RWPE2 (cell line): ENCODE measurements at regions not wholly inside any gene's neighbourhood (a gene's known extent, or its start where the extent isn't known, plus 50 kb on each side); places are given as distances from the start of the nearest gene placed in this dataset.
"Not testable (repeated sequence)": the region's sequence is repeated elsewhere in the genome, so short reads cannot be mapped to it uniquely, and the experiment has no call there.

Source experiments
- ATAC-seq: fragments of 200-7000 bp; cut with Tn5 transposase; 3 replicates; pipeline ENCODE4 v1.9.1; 2021; ENCODE audit warnings: low read depth
- DNase-seq: peaks from one replicate; pipeline ENCODE4 v3.0.0-alpha.2; 2020; ENCODE audit warnings: low spot score
- H3K27ac ChIP-seq: fragments of 450-650 bp; 2 replicates; pipeline ENCODE4 v1.5.1; 2017; ENCODE audit warnings: mild to moderate bottlenecking; ENCODE audit not compliant: poor library complexity, severe bottlenecking
- H3K27me3 ChIP-seq: fragments of 250-450 bp; sonication (Bioruptor Pico); 2 replicates; pipeline ENCODE4 v1.5.1; 2021; ENCODE audit warnings: mild to moderate bottlenecking, moderate library complexity; ENCODE audit not compliant: insufficient read depth, poor library complexity, severe bottlenecking
- H3K36me3 ChIP-seq: fragments of 250-450 bp; sonication (Bioruptor Pico); 2 replicates; pipeline ENCODE4 v1.5.1; 2020; ENCODE audit warnings: low read depth, mild to moderate bottlenecking, moderate library complexity
- H3K4me1 ChIP-seq: fragments of 250-450 bp; sonication (Bioruptor Pico); 2 replicates; pipeline ENCODE4 v1.5.1; 2021; ENCODE audit warnings: mild to moderate bottlenecking, moderate library complexity; ENCODE audit not compliant: insufficient read depth, poor library complexity, severe bottlenecking
- H3K4me3 ChIP-seq: fragments of 250-450 bp; sonication (Bioruptor Pico); 2 replicates; pipeline ENCODE4 v1.5.1; 2021; ENCODE audit warnings: mild to moderate bottlenecking, moderate library complexity; ENCODE audit not compliant: severe bottlenecking
- H3K9me3 ChIP-seq: fragments of 250-450 bp; sonication (Bioruptor Pico); 2 replicates; pipeline ENCODE4 v1.5.1; 2021; ENCODE audit warnings: mild to moderate bottlenecking, moderate library complexity; ENCODE audit not compliant: severe bottlenecking

- DNase-seq, H3K27me3 ChIP-seq, H3K27ac ChIP-seq, H3K4me3 ChIP-seq, ATAC-seq, H3K36me3 ChIP-seq, H3K9me3 ChIP-seq, H3K4me1 ChIP-seq: not testable (repeated sequence)
Measured at GRCh38 chr16:18263046-18263445, 73.5 kb downstream of the NPIPA8 start.

GRCh38 chr16:18261848-18262247 is 74.7 kb downstream of the NPIPA8 start:
- not testable (repeated sequence) for H3K36me3 ChIP-seq, H3K9me3 ChIP-seq, H3K4me1 ChIP-seq, H3K4me3 ChIP-seq, H3K27ac ChIP-seq, DNase-seq, H3K27me3 ChIP-seq
- ATAC-seq = peak; percentile 38

- H3K27me3 ChIP-seq, H3K9me3 ChIP-seq, H3K36me3 ChIP-seq, ATAC-seq, H3K4me1 ChIP-seq, DNase-seq, H3K27ac ChIP-seq, H3K4me3 ChIP-seq: not testable (repeated sequence)
Measured at GRCh38 chr16:18259496-18260176, 76.9 kb downstream of the NPIPA8 start.

GRCh38 chr16:18252943-18253342 is 83.6 kb downstream of the NPIPA8 start:
- H3K9me3 ChIP-seq, H3K4me3 ChIP-seq, H3K27me3 ChIP-seq, H3K36me3 ChIP-seq, ATAC-seq, DNase-seq, H3K4me1 ChIP-seq, H3K27ac ChIP-seq: not testable (repeated sequence)

- not testable (repeated sequence) for H3K4me1 ChIP-seq, H3K4me3 ChIP-seq, H3K27ac ChIP-seq, H3K27me3 ChIP-seq, DNase-seq, ATAC-seq, H3K9me3 ChIP-seq, H3K36me3 ChIP-seq
Measured at GRCh38 chr16:18230505-18230904, 106.0 kb downstream of the NPIPA8 start.

- not testable (repeated sequence) for H3K4me3 ChIP-seq, H3K27ac ChIP-seq, H3K27me3 ChIP-seq, H3K9me3 ChIP-seq, DNase-seq, H3K4me1 ChIP-seq, H3K36me3 ChIP-seq, ATAC-seq
Measured at GRCh38 chr16:18222054-18223009, 114.2 kb downstream of the NPIPA8 start.

GRCh38 chr16:18217741-18218140 is 118.8 kb downstream of the NPIPA8 start:
- not testable (repeated sequence) for H3K36me3 ChIP-seq, DNase-seq, H3K9me3 ChIP-seq, H3K4me1 ChIP-seq, H3K27me3 ChIP-seq, ATAC-seq, H3K4me3 ChIP-seq, H3K27ac ChIP-seq

- not testable (repeated sequence) for DNase-seq, H3K4me1 ChIP-seq, H3K4me3 ChIP-seq, H3K9me3 ChIP-seq, H3K27ac ChIP-seq, ATAC-seq, H3K36me3 ChIP-seq, H3K27me3 ChIP-seq
Measured at GRCh38 chr16:18216814-18217213, 119.7 kb downstream of the NPIPA8 start.

GRCh38 chr16:18213810-18214209 is 122.7 kb downstream of the NPIPA8 start:
- not testable (repeated sequence) for H3K27ac ChIP-seq, ATAC-seq, H3K36me3 ChIP-seq, H3K27me3 ChIP-seq, H3K4me1 ChIP-seq, H3K4me3 ChIP-seq, DNase-seq, H3K9me3 ChIP-seq

- H3K36me3 ChIP-seq, H3K27me3 ChIP-seq, H3K27ac ChIP-seq, H3K4me1 ChIP-seq, DNase-seq, H3K9me3 ChIP-seq, ATAC-seq, H3K4me3 ChIP-seq: not testable (repeated sequence)
Measured at GRCh38 chr16:18211505-18211904, 125.0 kb downstream of the NPIPA8 start.

- not testable (repeated sequence) for H3K9me3 ChIP-seq, H3K27me3 ChIP-seq, ATAC-seq, H3K27ac ChIP-seq, DNase-seq, H3K4me3 ChIP-seq, H3K36me3 ChIP-seq, H3K4me1 ChIP-seq
Measured at GRCh38 chr16:18204786-18205185, 131.8 kb downstream of the NPIPA8 start.
